ENCODE measurements at regions not wholly inside any gene's neighbourhood (a gene's known extent, or its start where the extent isn't known, plus 50 kb on each side); places are given as distances from the start of the nearest gene placed in this dataset.

DNA sequence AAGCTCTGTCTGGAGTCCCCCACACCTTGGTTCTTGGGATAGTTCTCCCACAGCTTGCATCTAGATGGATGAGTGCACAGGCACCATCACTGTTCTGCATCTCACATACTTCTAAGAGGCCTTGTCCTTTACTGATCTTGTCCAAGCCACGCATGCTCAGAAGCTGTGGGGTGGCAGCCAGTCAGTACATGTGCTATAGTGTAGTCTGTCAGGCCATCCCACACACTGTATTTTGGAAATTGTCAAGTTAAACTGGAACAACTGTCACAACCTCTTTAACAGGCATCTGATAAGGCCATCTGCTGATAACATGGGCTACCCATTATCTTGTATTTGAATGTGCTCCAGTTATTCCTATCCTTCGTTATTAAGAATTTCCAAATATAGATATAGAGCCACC is 296.5 kb upstream of the AZI2 start:
- no peak for DNase-seq (ENCODE audit: low read depth in 2 of 3, low spot score in 1 of 3)

DNA sequence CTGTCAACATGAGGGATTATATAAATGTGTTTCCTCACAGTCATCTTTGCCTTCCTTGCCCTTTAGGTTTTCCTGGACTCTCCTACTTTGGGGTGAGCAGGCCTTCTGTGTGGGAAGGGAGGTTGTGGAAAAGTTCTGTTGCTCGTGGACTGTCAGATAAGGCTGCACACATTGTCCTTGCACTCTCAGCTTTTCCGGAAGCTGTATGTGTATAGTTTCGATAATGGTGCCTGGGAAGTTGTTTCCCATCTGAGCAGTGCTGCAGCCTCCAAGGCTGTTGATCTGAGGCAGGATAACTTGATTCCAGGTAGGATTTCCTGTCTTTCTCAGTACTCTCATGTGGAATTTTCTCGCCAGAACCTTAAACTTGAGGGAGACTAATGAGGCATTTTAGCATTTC is 297.8 kb upstream of the AZI2 start:
- no peak for DNase-seq (ENCODE audit: low read depth in 2 of 3, low spot score in 1 of 3)

DNA sequence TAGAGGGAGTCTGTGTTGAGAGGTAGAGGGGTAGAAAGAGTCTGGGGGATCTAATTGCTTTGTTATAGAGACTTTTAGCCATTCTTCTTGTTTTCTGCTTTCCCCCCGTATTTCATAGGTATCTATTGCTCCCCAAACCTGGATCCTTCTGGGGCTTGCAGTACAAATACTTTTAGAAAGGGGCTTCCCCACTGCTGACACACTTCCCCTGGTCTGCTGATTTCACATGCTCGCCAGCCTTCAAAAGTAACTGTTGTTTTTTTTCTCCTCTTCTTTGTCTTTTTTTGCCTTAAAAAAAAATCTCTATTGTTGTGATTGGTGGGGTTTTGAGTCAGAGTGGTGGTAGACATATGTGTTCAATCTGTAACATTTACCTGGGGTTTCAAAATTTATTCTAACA is 300.6 kb upstream of the AZI2 start:
- DNase-seq (ENCODE audit: low read depth in 2 of 3, low spot score in 1 of 3): no peak

DNA sequence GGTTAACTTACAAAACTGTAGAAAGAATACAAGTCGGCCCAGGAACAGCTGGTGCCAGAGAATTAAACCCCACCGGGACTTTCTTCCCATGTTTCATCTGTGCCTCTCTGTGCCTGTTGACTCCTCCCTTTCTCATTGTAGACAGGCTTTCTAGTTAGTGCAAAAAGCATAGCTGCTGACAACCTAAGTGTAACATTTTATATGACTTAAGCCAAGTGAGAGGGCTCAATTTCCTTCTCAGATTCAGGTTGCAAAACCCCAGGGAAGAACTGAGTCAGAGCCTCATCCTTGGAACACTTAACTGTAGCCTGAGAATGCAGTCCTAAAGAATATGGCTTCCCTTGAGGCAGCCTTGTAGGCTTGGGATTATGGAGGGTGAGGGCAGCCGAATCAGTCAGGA is 302.5 kb upstream of the AZI2 start:
- DNase-seq (ENCODE audit: low read depth in 2 of 3, low spot score in 1 of 3): no peak

DNA sequence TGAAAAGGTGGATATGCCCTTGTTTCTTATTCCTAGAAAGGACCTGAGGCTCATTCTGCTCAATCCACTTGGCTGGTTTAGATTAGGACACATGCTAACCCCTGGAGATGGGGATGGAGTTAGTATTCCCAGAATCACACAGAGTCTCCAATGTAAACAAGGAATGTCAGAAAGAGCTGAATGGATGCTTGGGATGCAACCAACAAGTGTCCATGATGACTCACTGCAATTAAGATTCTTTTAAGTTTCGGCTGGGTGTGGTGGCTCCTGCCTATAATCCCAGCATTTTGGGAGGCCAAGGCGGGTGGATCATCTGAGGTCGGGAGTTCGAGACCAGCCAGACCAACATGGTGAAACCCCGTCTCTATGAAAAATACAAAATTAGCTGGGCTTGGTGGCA is 315.5 kb upstream of the AZI2 start:
- DNase-seq (ENCODE audit: low read depth in 2 of 3, low spot score in 1 of 3): no peak

DNA sequence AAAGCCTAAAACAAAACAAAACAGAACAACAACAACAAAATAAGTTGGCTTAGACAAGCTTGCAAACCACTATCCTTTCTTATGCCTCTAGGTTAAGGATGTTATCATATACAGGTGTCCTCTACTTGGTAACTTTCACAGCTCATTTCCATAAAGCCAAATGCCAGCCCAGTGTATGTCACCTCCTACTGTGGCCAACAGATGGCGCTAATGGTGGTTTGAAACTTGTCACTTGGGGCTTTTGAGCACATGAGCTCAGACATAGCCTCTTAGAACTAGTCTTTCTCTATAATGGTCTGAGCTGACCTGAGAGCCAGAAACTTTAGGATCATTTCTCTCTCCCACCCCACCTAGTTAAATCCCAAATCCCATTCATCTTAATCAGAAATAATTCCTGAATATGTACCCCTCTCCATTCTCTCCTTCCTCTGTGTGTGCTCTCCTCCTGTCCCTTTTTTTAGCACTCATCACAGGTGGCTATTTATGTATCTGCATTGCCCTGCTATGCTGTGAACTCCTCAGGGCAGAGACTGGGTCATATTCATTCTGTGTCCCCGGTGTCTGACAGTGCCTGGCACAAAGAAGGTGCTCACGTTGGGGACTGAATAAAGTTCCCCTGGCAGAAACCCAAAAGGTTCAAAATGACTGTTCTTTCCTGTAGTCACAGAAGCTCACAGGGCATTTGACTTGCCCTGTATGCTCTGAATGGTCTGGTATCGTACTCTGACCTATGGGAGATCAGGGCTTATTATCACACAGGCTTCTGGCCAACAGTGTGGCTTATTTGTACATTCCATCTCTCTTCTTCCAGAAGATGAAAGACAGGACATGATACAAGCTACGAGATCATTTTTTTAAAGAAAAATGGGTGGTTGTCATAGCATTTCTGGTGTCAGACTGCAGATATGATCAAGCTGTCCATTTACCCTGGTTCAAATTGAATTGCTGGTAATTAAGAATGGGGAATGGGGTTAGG is 319.3 kb upstream of the AZI2 start:
- DNase-seq (ENCODE audit: low read depth in 2 of 3, low spot score in 1 of 3): peak; percentile 20 to 62 (median 33)

DNA sequence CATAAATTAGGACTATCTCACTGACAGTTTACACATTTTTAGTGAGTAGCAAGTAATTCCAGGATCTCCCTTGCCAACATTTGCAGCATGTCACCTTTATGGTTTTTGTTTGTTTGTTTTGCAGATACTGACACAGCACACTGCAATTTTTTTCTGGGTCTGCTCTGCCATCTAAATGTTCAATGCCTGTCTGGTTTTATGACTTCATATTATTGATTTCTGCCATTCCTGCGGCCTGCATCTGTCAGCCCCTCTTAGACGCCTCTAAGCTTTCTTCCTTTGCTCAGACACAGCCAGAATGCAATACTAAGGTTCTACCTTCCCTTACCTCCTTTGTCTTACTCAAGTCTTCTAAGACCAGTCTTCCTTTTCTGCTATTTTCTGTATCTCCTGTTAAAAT is 321.2 kb upstream of the AZI2 start:
- DNase-seq (ENCODE audit: low read depth in 2 of 3, low spot score in 1 of 3): no peak

DNA sequence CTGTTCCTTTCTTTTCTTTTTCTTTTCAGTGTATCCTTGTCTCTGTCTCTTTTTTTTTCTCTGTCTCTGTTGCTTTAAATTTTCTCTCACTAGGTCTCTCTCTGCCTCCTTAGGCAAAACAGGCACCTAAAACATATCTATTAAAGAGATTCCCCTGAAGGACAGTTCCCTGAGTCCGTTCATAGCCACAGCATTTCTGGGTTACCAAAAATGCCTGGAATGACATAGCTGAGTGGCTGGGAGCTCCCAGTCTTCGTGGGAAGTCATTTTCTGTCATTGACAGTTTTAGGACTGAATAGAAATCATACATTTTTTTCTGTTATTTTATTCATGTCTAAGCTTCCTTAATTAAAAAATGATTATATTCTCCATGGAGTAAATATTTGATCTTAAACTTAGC is 323.8 kb upstream of the AZI2 start:
- DNase-seq (ENCODE audit: low read depth in 2 of 3, low spot score in 1 of 3): no peak

DNA sequence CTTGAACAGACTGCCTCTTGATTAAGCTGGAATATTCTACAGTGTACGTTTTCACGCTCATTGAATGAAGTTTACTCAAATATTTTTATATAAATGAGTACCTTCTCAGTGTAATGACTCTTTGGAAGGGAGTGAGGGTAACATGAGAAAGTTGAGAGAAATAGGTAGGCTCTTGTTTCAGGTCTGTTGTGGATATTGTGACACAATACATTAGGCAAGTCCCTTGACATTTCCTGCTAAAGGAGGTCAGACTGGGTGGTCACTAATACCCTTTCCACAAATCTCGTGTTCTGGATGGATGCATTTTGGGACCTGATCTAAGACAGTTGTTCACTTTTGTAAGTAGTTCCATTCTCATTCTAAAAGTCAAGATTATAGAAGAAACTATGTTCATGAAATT is 324.8 kb upstream of the AZI2 start:
- DNase-seq (ENCODE audit: low read depth in 2 of 3, low spot score in 1 of 3): no peak

DNA sequence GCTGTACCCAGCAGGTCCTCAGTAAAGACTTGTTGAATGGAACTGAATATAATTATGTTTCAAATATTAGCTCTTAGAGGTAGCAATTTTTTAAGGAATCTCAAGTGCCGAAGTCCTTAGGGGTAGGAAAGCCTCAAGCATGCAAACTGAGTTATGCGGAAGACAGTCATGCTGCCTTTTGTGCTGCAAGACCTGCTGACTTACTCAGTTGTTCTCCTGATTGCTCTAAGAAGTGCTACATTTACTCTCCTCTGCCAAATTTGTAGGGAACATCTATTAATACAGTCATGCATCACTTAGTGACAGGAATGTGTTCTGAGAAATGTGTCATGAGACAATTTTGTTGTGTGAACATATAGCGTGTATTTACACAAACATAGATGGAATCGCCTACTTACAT is 325.6 kb upstream of the AZI2 start:
- no peak for DNase-seq (ENCODE audit: low read depth in 2 of 3, low spot score in 1 of 3)

DNA sequence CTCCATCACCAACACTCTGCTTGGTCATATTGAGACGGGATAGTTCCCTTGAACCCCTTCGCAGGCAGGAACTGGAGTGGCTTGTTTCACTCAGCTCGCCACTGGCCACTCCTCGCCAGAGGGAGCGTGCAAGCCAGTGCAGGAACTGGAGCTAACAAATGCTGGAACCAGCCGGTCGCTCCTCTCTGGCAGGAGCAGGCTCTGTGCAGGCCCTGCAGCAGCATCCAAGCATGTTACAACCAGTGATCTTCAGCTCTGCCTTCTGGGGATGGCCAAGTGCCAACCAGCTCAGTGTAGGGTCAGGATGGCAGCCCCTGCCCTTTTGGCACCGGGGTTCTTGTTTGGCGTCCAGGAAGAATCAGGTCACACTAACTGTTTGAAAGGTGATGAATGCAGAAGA is 329.0 kb upstream of the AZI2 start:
- no peak for DNase-seq (ENCODE audit: low read depth in 2 of 3, low spot score in 1 of 3)

DNA sequence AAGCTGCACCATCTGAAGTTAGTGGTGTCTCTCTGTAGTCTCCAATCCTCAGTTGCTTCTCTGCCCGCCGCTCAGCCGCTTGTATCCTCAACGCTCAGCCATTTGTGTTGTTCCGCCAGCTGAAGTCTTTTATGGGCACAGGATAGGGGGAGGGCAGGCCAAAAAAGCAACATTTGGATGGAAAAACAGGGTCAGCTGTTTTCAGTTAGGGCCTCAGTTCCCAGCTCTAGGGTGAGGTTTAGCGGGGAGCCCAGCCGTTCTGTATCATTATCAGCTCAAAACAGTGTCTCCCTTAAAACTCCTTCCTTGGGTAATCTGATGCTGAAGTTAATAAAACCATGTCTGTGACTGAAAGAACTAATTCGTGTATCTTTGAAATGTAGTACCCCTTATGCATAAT is 329.5 kb upstream of the AZI2 start:
- DNase-seq (ENCODE audit: low read depth in 2 of 3, low spot score in 1 of 3): no peak

DNA sequence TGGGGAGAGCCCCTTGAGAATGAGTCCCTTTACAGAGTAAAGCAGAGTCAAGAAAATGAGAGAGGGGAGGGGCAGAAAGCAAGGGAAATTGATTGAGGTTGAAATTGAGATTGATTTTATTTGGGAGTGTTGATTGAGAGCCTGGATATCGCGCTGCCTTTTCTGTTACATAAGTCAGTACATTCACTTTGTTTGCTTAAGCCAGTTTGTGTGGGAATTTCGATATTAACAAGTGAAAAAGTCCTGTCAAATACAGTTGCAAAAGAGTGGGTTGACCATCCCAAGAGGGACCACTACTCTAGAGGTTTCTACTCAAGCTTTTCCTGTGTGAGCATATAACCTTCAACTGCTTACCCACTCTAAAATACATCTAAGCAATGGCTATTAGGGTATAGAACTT is 331.4 kb upstream of the AZI2 start:
- DNase-seq (ENCODE audit: low read depth in 2 of 3, low spot score in 1 of 3): no peak

DNA sequence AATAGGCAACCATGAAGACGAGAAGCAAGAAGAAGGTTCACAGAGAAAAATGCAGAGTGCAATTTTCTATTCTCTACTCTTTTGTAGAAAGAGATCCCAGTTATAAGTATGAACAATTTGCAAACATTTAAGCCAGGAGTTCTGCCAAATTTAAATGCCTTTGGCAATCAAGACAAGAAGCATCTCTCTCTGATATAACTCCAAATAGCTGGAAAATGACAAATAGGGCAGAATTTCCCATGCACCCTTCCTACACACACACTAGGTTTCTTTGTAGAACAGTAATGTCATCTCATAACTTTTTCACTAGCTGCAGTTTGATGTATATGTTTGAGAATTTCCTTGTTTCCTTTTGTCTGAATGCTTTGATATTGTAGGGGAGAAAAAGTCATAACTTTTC is 333.5 kb upstream of the AZI2 start:
- no peak for DNase-seq (ENCODE audit: low read depth in 2 of 3, low spot score in 1 of 3)

DNA sequence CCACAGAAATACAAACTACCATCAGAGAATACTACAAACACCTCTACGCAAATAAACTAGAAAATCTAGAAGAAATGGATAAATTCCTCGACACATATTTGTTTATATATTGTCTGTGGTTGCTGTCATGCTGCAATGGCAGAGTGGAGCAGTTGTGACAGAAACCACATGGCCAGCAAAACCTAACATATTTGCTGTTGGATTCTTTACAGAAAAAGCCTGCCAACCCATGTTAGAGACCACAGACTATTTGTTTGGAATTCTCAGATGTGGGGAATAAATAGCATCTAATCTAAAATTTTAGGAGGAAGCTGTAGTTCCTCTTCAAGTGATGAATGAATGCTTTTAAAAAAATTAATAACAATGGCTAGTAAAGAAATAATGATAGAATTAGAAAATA is 341.6 kb upstream of the AZI2 start:
- DNase-seq (ENCODE audit: low read depth in 2 of 3, low spot score in 1 of 3): no peak

DNA sequence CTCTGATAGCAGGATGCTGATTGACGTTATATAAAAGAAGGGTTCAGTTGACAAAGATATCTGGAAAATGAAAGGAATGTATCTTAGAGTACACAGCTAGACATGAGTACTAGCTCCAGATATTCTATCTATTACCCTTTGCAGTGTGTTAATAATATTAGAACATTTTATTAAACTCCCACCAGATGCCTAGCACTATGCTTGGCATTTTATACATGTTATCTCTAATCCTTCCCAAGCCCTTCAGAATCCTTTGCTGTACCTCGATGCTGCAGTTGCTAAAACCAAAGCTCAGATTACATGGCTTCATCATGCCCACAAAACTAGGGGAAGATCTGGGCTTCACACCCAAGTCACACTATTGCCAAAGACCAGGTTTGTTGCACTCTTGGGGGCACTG is 350.1 kb upstream of the AZI2 start:
- DNase-seq (ENCODE audit: low read depth in 2 of 3, low spot score in 1 of 3): no peak

DNA sequence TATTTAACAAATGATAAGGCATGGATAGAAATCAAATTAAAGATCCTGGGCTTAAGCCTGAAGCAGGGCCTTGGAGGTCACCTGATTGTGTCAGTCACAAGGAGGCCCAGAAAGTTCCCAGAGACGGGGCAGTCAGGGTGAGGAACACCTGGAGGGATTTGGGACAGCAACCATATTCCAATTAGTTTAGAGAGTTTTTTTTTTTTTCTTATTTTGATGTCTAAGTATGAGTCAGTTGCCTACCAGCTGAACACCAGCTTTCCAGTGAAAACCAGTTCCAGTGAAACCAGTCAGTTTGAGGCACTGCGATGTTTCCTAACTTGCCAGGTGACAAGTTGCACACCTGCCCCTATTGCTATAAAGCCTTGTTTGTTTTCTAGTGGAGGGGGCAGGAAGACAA is 350.7 kb upstream of the AZI2 start:
- DNase-seq (ENCODE audit: low read depth in 2 of 3, low spot score in 1 of 3): no peak

DNA sequence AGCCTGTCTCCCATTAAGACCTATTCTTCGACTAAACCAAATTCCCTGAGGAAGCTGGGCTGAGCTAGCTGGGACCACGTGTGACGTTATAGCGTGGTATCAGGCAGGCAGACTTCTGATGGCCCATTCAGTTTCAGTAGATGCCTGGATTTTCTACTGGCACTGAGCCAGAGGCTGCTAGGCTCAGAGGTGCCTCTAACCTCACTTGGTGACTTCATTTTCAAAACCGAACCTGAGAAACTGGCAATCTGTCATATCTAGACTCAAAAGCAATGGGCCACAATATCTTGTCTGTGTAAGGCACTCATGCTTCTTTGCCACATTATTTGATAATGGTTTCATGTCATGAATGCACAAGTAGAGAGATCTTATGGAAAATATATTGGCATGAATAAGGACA is 352.1 kb upstream of the AZI2 start:
- DNase-seq (ENCODE audit: low read depth in 2 of 3, low spot score in 1 of 3): no peak

DNA sequence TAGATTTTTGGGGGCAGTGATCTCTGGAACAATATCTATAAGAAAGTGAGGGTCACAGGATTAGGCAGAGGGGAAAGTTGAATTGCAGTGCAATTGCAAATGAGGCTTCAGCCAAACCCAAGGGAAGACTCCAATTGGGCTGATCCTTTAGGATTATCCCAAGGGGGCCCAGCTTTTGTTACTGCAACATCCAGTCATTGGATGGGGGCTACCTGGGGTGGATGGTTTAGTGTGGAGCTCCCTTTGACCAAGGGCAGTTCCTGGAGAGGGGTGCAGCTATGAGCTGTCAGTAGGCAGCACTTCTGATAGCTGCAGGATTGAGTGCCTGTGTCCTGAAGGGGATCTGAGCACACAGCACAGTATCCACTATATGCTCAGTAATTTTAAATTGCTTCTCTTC is 355.2 kb upstream of the AZI2 start:
- no peak for DNase-seq (ENCODE audit: low read depth in 2 of 3, low spot score in 1 of 3)

DNA sequence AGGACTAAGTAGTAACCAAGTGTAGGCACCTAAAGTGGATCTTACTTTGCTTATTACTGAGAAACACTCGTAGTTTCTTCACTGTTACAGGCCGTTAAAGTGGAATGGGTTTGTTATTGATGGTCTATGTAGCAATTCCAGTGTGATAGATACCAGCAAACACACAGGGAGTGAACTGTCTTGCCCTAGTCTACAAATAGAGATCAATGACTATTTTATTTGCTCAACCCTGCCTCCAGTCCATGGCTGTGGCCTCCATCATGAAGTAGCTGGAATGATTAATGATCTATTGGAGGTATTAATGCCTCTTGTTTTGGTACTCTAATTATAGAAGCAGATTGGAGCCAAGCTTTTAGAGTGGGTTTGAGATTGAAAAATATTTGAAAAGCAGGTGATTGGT is 362.7 kb upstream of the AZI2 start:
- DNase-seq (ENCODE audit: low read depth in 2 of 3, low spot score in 1 of 3): no peak

DNA sequence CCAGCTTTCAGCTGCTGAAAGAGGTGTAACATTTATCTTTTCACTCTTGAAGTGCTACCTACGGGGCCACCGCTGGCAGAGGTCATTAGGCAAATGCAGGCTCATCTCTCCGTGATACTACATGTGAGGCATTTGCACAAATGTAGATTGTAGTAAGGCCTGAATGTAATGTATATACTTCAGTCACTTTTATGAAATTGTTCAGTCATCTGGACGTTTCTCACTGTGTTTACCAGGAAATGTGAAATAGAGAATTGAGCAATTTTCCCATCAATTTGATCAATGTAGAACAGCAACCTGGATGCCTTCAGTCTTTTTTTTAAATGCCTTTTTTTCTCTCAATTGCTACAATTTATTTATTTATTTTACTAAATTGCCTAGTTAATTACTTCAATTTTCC is 368.3 kb upstream of the AZI2 start:
- DNase-seq (ENCODE audit: low read depth in 2 of 3, low spot score in 1 of 3): no peak

DNA sequence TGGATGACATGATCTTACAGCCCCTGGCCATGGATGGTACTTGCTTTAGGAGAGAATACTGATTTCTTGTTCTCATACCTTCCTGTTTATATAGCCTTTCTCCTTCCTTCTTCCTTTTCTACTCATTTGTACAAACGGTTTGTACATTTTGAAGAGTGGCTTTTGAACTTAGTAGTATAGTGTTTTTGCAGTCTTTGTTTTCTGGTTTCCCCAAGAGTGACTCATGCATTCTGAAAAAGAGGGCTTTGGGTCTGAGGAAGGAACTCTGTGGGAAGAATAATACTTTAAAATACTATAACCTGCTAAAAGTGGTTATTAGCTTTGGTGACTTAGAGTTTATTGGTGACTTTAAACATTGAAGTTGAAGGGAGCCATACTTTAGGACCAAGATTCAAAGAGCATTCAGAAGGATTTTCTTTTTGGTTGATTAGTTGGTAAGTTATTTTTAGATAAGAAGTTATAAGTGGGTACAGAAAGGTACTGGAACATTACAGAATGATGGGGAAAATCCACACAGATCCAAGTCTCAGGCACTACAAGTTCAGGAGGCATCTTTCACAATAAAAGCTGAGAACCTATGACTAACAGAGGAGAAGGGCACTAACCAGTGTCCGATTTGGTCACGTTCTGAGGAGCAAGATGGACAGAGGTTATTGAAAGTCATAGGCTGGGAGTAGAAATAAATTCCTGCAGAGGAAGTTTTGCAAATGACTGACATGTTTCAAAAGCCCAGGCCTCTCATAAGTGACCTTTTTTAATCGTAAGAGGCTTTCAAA is 369.6 kb upstream of the AZI2 start:
- no peak for DNase-seq (ENCODE audit: low read depth in 2 of 3, low spot score in 1 of 3)

DNA sequence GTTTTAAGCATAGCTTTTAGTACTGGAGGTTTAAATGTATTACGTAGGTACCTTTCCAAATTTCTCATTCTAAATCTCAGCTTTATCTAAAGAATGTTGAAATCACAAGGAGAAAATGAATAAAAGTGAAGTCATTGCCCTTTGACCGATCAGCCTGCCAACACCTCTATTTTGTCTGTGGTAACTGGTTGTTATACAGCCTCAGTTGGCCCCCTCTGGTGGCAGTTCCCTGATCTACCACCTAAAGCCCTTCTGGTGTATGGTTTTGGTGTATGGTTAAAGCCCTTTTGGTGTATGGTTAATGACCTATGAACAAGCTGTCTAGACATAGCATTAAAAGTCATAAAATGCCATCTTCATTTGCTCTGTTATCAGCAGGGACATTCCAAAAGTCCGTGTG is 378.2 kb upstream of the AZI2 start:
- DNase-seq (ENCODE audit: low read depth in 2 of 3, low spot score in 1 of 3): no peak
